ENCODE measurements at regions not wholly inside any gene's neighbourhood (a gene's known extent, or its start where the extent isn't known, plus 50 kb on each side); places are given as distances from the start of the nearest gene placed in this dataset.

GRCh38 chr4:23674694-23675093, 215.2 kb downstream of the PPARGC1A start:
- DNase-seq (ENCODE audit: low read depth in 4 of 4, low spot score in 3 of 4): no peak

GRCh38 chr4:23667659-23668058, 222.2 kb downstream of the PPARGC1A start:
- no peak for DNase-seq (ENCODE audit: low read depth in 4 of 4, low spot score in 3 of 4)

GRCh38 chr4:23660865-23661264, 229.0 kb downstream of the PPARGC1A start:
- DNase-seq (ENCODE audit: low read depth in 4 of 4, low spot score in 3 of 4): no peak

- no peak for DNase-seq (ENCODE audit: low read depth in 4 of 4, low spot score in 3 of 4)
Observed at GRCh38 chr4:23654791-23655190, 235.1 kb downstream of the PPARGC1A start.

- DNase-seq (ENCODE audit: low read depth in 4 of 4, low spot score in 3 of 4): no peak
Observed at GRCh38 chr4:23648854-23649596, 240.8 kb downstream of the PPARGC1A start.

GRCh38 chr4:23635468-23635867, 254.4 kb downstream of the PPARGC1A start:
- no peak for DNase-seq (ENCODE audit: low read depth in 4 of 4, low spot score in 3 of 4)

- no peak for DNase-seq (ENCODE audit: low read depth in 4 of 4, low spot score in 3 of 4)
Observed at GRCh38 chr4:23631255-23631950, 258.4 kb downstream of the PPARGC1A start.

GRCh38 chr4:23630110-23630509, 259.7 kb downstream of the PPARGC1A start:
- DNase-seq (ENCODE audit: low read depth in 4 of 4, low spot score in 3 of 4): no peak

- no peak for DNase-seq (ENCODE audit: low read depth in 4 of 4, low spot score in 3 of 4)
Observed at GRCh38 chr4:23629421-23629820, 260.4 kb downstream of the PPARGC1A start.

GRCh38 chr4:23614284-23614892, 275.5 kb downstream of the PPARGC1A start:
- no peak for DNase-seq (ENCODE audit: low read depth in 4 of 4, low spot score in 3 of 4)

- DNase-seq (ENCODE audit: low read depth in 4 of 4, low spot score in 3 of 4): no peak
Observed at GRCh38 chr4:23613782-23614181, 276.1 kb downstream of the PPARGC1A start.

GRCh38 chr4:23602720-23603119, 287.1 kb downstream of the PPARGC1A start:
- no peak for DNase-seq (ENCODE audit: low read depth in 4 of 4, low spot score in 3 of 4)

- DNase-seq (ENCODE audit: low read depth in 4 of 4, low spot score in 3 of 4): no peak
Observed at GRCh38 chr4:23594125-23594524, 295.7 kb downstream of the PPARGC1A start.

- DNase-seq (ENCODE audit: low read depth in 4 of 4, low spot score in 3 of 4): no peak
Observed at GRCh38 chr4:23590431-23590830, 299.4 kb downstream of the PPARGC1A start.

GRCh38 chr4:23584024-23584423, 305.8 kb downstream of the PPARGC1A start:
- DNase-seq (ENCODE audit: low read depth in 4 of 4, low spot score in 3 of 4): no peak

- DNase-seq (ENCODE audit: low read depth in 4 of 4, low spot score in 3 of 4): no peak
Observed at GRCh38 chr4:23582671-23583070, 307.2 kb downstream of the PPARGC1A start.

- DNase-seq (ENCODE audit: low read depth in 4 of 4, low spot score in 3 of 4): no peak
Observed at GRCh38 chr4:23579166-23579565, 310.7 kb downstream of the PPARGC1A start.

- DNase-seq (ENCODE audit: low read depth in 4 of 4, low spot score in 3 of 4): no peak
Observed at GRCh38 chr4:23577398-23577797, 312.4 kb downstream of the PPARGC1A start.

GRCh38 chr4:23572382-23572781, 317.5 kb downstream of the PPARGC1A start:
- DNase-seq (ENCODE audit: low read depth in 4 of 4, low spot score in 3 of 4): no peak

- no peak for DNase-seq (ENCODE audit: low read depth in 4 of 4, low spot score in 3 of 4)
Observed at GRCh38 chr4:23567338-23567737, 322.5 kb downstream of the PPARGC1A start.

- no peak for DNase-seq (ENCODE audit: low read depth in 4 of 4, low spot score in 3 of 4)
Observed at GRCh38 chr4:23560748-23561147, 329.1 kb downstream of the PPARGC1A start.

- DNase-seq (ENCODE audit: low read depth in 4 of 4, low spot score in 3 of 4): no peak
Observed at GRCh38 chr4:23558101-23558500, 331.7 kb downstream of the PPARGC1A start.
